GM23338 (cell line): ENCODE measurements at regions not wholly inside any gene's neighbourhood (a gene's known extent, or its start where the extent isn't known, plus 50 kb on each side); places are given as distances from the start of the nearest gene placed in this dataset.

Source experiments
- ATAC-seq: fragments of 200-7000 bp; cut with Tn5 transposase; 3 replicates; pipeline ENCODE4 v1.9.1; 2020
- DNase-seq: peaks from one replicate; pipeline ENCODE4 v3.0.0-alpha.2; 2015; ENCODE audit warnings: low spot score
- H2AFZ ChIP-seq: fragments of 200-600 bp; sonication (generic); 2 replicates; pipeline ENCODE4 v1.8.0; 2016; ENCODE audit warnings: antibody characterized with exemption, mild to moderate bottlenecking, moderate library complexity
- H3F3A ChIP-seq: fragments of 200-600 bp; sonication (generic); replicated peaks from 2 replicates; pipeline ENCODE4 v1.8.0; 2017; ENCODE audit warnings: antibody characterized with exemption, mixed run types, low read depth
- H3K27ac ChIP-seq: fragments of 200-600 bp; sonication (generic); 2 replicates; pipeline ENCODE4 v1.6.1; 2016; ENCODE audit warnings: low read depth
- H3K27me3 ChIP-seq: fragments of 200-600 bp; sonication (generic); 2 replicates; pipeline ENCODE4 v1.8.0; 2016; ENCODE audit warnings: mild to moderate bottlenecking, mixed run types, moderate library complexity; ENCODE audit not compliant: insufficient read depth
- H3K36me3 ChIP-seq: fragments of 200-600 bp; sonication (generic); 2 replicates; pipeline ENCODE4 v1.8.0; 2016; ENCODE audit warnings: mild to moderate bottlenecking; ENCODE audit not compliant: insufficient read depth
- H3K4me1 ChIP-seq: fragments of 200-600 bp; sonication (generic); 2 replicates; pipeline ENCODE4 v1.8.0; 2016; ENCODE audit warnings: mild to moderate bottlenecking, moderate library complexity; ENCODE audit not compliant: insufficient read depth
- H3K4me2 ChIP-seq: fragments of 200-600 bp; sonication (generic); 2 replicates; pipeline ENCODE4 v1.7.1; 2017; ENCODE audit warnings: mixed run types
- H3K4me3 ChIP-seq: fragments of 200-600 bp; sonication (generic); 2 replicates; pipeline ENCODE4 v1.6.1; 2016; ENCODE audit warnings: mixed run types
- H3K79me2 ChIP-seq: fragments of 200-600 bp; sonication (generic); replicated peaks from 2 replicates; pipeline ENCODE4 v1.8.0; 2017; ENCODE audit warnings: mild to moderate bottlenecking; ENCODE audit not compliant: insufficient read depth
- H3K9me2 ChIP-seq: fragments of 200-600 bp; sonication (generic); 2 replicates; pipeline ENCODE4 v1.8.0; 2017; ENCODE audit not compliant: insufficient read depth
- H4K20me1 ChIP-seq: fragments of 200-600 bp; sonication (generic); replicated peaks from 2 replicates; pipeline ENCODE4 v1.8.0; 2017; ENCODE audit warnings: mild to moderate bottlenecking; ENCODE audit not compliant: insufficient read depth
- H3K27ac Mint-ChIP-seq: 2 replicates; pipeline ENCODE4 v1.8.0; 2020; ENCODE audit warnings: inconsistent platforms, mild to moderate bottlenecking, moderate library complexity, mixed read lengths
- H3K27me3 Mint-ChIP-seq: 3 replicates; pipeline ENCODE4 v1.8.0; 2022; ENCODE audit warnings: low read depth, mild to moderate bottlenecking, moderate library complexity, mixed read lengths, inconsistent platforms; ENCODE audit not compliant: insufficient read depth, poor library complexity
- H3K36me3 Mint-ChIP-seq: 3 replicates; pipeline ENCODE4 v1.8.0; 2021; ENCODE audit warnings: low read depth, mild to moderate bottlenecking, inconsistent platforms, moderate library complexity, mixed read lengths
- H3K4me1 Mint-ChIP-seq: 3 replicates; pipeline ENCODE4 v1.8.0; 2020; ENCODE audit warnings: mild to moderate bottlenecking, inconsistent platforms, mixed read lengths
- H3K4me3 Mint-ChIP-seq: 3 replicates; pipeline ENCODE4 v1.8.0; 2021; ENCODE audit warnings: moderate library complexity, mild to moderate bottlenecking, inconsistent platforms, mixed read lengths
- H3K9me3 Mint-ChIP-seq: 3 replicates; pipeline ENCODE4 v1.8.0; 2020; ENCODE audit warnings: moderate library complexity, mild to moderate bottlenecking, inconsistent platforms, mixed read lengths
- CREB1 ChIP-seq: fragments of 250-450 bp; sonication (Bioruptor Pico); IDR thresholded peaks from 2 replicates; pipeline ENCODE4 v1.5.0; 2020; ENCODE audit warnings: low read depth, mild to moderate bottlenecking, moderate library complexity
- ETS1 ChIP-seq: IDR thresholded peaks from 2 replicates; pipeline ENCODE4 v1.6.1; 2016; ENCODE audit warnings: antibody characterized with exemption
- EZH2 ChIP-seq: fragments of 200-600 bp; sonication (generic); IDR thresholded peaks from one replicate; pipeline ENCODE4 v1.8.0; 2017; ENCODE audit warnings: antibody characterized with exemption, mild to moderate bottlenecking, low read depth; ENCODE audit not compliant: unreplicated experiment
- EZH2phosphoT487 ChIP-seq: fragments of 200-600 bp; sonication (generic); IDR thresholded peaks from one replicate; pipeline ENCODE4 v1.8.1; 2018; ENCODE audit warnings: antibody characterized with exemption; ENCODE audit not compliant: unreplicated experiment
- NANOG ChIP-seq: IDR thresholded peaks from 2 replicates; pipeline ENCODE4 v1.6.1; 2016; ENCODE audit warnings: antibody characterized with exemption, borderline replicate concordance
- POLR2AphosphoS5 ChIP-seq: IDR thresholded peaks from 2 replicates; pipeline ENCODE4 v1.6.1; 2016; ENCODE audit warnings: antibody characterized with exemption, low read depth
- REST ChIP-seq: IDR thresholded peaks from one replicate; pipeline ENCODE4 v1.6.1; 2018; ENCODE audit warnings: antibody characterized with exemption; ENCODE audit not compliant: unreplicated experiment
- STAT1 ChIP-seq: IDR thresholded peaks from one replicate; pipeline ENCODE4 v1.6.1; 2016; ENCODE audit warnings: antibody characterized with exemption; ENCODE audit not compliant: unreplicated experiment
- ZNF114 ChIP-seq: fragments of 250-450 bp; sonication (Bioruptor Pico); IDR thresholded peaks from 2 replicates; pipeline ENCODE4 v1.5.0; 2020; ENCODE audit warnings: mild to moderate bottlenecking, moderate library complexity
- ZNF331 ChIP-seq: fragments of 250-450 bp; sonication (Bioruptor Pico); IDR thresholded peaks from 2 replicates; pipeline ENCODE4 v1.5.0; 2020; ENCODE audit warnings: low read depth, mild to moderate bottlenecking, moderate library complexity

- no peak for TF ChIP-seq REST
- TF ChIP-seq STAT1 = no peak
Measured at GRCh38 chr9:113708821-113709713, 167.0 kb upstream of the ZNF618 start (continued).

GRCh38 chr9:113709721-113710120, 166.4 kb upstream of the ZNF618 start:
- Mint-ChIP-seq H3K36me3 (peaks cover 20% of the 10 kb centered on the region), H3K4me1 (peaks cover 22% of the 10 kb centered on the region), H3K27ac (no peak overlapping the region), H3K4me3 (no peak overlapping the region), H3K27me3 (peaks cover 15% of the 10 kb centered on the region), H3K9me3 (peaks cover 30% of the 10 kb centered on the region)
- H3K4me3 ChIP-seq = no peak overlapping the region
- H3K9me2 ChIP-seq = peaks cover 15% of the 10 kb centered on the region
- no peak overlapping the region for H3K27ac ChIP-seq
- DNase-seq = no peak
- no peaks in the 10 kb centered on the region for H3F3A ChIP-seq
- no peak overlapping the region for H2AFZ ChIP-seq
- no peaks in the 10 kb centered on the region for H4K20me1 ChIP-seq
- H3K79me2 ChIP-seq = no peaks in the 10 kb centered on the region
- no peaks in the 10 kb centered on the region for H3K36me3 ChIP-seq
- ATAC-seq = no peak
- no peaks in the 10 kb centered on the region for H3K27me3 ChIP-seq
- peaks cover 11% of the 10 kb centered on the region; the same call in 1 of the 2 replicates for H3K4me1 ChIP-seq
- 0 out of 2 replicates have a peak overlapping the region, but pooled peaks have one; percentile 7 for H3K4me2 ChIP-seq
- TF ChIP-seq ZNF114 (CRISPR knock-in tag) (no peak), NANOG (no peak), POLR2AphosphoS5 (no peak), EZH2phosphoT487 (no peak), REST (no peak), ETS1 (no peak), ZNF331 (CRISPR knock-in tag) (no peak), CREB1 (no peak), EZH2 (no peak)
